ENCODE measurements at regions not wholly inside any gene's neighbourhood (a gene's known extent, or its start where the extent isn't known, plus 50 kb on each side); places are given as distances from the start of the nearest gene placed in this dataset.

- H3K27ac ChIP-seq = no peak overlapping the region
These were observed 414.3 kb upstream of the RGPD4 start for GRCh38 chr2:107412209-107412904.

DNA sequence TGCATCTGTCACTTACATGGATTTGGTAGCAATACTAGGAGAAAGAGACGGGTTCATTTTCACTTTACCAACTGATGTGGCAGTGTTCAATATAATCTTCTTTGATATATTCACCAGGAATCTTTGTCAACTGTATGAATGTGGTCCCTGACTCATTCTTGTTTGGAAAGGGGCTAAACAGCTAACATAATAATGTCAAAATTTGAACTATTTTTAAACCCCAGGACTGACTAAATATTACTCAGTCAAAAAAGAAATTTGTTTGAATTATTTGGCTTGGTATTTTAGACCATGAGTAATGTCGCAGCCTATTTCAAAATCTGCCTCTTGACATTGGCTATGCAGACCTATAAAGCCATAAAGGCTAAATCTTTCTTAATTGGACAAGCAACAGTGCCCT lies 413.7 kb upstream of the RGPD4 start:
- 84% methylated on average over 2 of the region's 2 CpGs for WGBS
- DNase-seq (ENCODE audit: low spot score) = no peak
- Histone ChIP-seq H3K27me3 (replicated peaks; ENCODE audit: insufficient read depth) (no peaks in the 10 kb centered on the region), H3K4me1 (replicated peaks) (no peaks in the 10 kb centered on the region), H3K4me3 (no peak overlapping the region), H3K36me3 (no peaks in the 10 kb centered on the region), H3K27ac (no peak overlapping the region), H3K9me3 (no peaks in the 10 kb centered on the region)
- intact Hi-C loops (cut with DNase I) = no loop called here
- TF ChIP-seq CTCF (IDR thresholded peaks at IDR 0.05) (no peak), POLR2AphosphoS5 (IDR thresholded peaks at IDR 0.05) (no peak), POLR2A (IDR thresholded peaks at IDR 0.05) (no peak)

More at GRCh38 chr2:107412209-107412904, 414.3 kb upstream of the RGPD4 start:
- no peaks in the 10 kb centered on the region for H3K4me1 ChIP-seq (replicated peaks)
- no peak for DNase-seq (ENCODE audit: low spot score)
- no peak overlapping the region for H3K4me3 ChIP-seq
- H3K9me3 ChIP-seq = no peaks in the 10 kb centered on the region
- no peak for TF ChIP-seq CTCF (IDR thresholded peaks at IDR 0.05)
- TF ChIP-seq POLR2A (IDR thresholded peaks at IDR 0.05) = no peak
- TF ChIP-seq POLR2AphosphoS5 (IDR thresholded peaks at IDR 0.05) = no peak
- WGBS = 74% methylated on average over 6 of the region's 6 CpGs
- H3K27me3 ChIP-seq (replicated peaks; ENCODE audit: insufficient read depth) = no peaks in the 10 kb centered on the region
- intact Hi-C loops (cut with DNase I) = no loop called here
- H3K36me3 ChIP-seq = no peaks in the 10 kb centered on the region

- 84% methylated on average over 4 of the region's 4 CpGs for WGBS
- Histone ChIP-seq H3K9me3 (no peaks in the 10 kb centered on the region), H3K36me3 (no peaks in the 10 kb centered on the region), H3K4me3 (no peak overlapping the region), H3K4me1 (replicated peaks) (no peaks in the 10 kb centered on the region), H3K27me3 (replicated peaks; ENCODE audit: insufficient read depth) (no peaks in the 10 kb centered on the region), H3K27ac (no peak overlapping the region)
- intact Hi-C loops (cut with DNase I) = no loop called here
- no peak for TF ChIP-seq CTCF (IDR thresholded peaks at IDR 0.05)
- TF ChIP-seq POLR2A (IDR thresholded peaks at IDR 0.05) = no peak
- no peak for TF ChIP-seq POLR2AphosphoS5 (IDR thresholded peaks at IDR 0.05)
- DNase-seq (ENCODE audit: low spot score) = no peak
These were observed 412.3 kb upstream of the RGPD4 start for GRCh38 chr2:107414376-107414775.

GRCh38 chr2:107418708-107419107 lies 408.0 kb upstream of the RGPD4 start:
- intact Hi-C loops (cut with DNase I) = no loop called here
- WGBS = 8% methylated on average over 3 of the region's 3 CpGs
- Histone ChIP-seq H3K4me1 (replicated peaks) (no peaks in the 10 kb centered on the region), H3K9me3 (no peaks in the 10 kb centered on the region), H3K36me3 (no peaks in the 10 kb centered on the region), H3K27me3 (replicated peaks; ENCODE audit: insufficient read depth) (no peaks in the 10 kb centered on the region), H3K4me3 (no peak overlapping the region), H3K27ac (no peak overlapping the region)
- DNase-seq (ENCODE audit: low spot score) = no peak
- TF ChIP-seq POLR2A (IDR thresholded peaks at IDR 0.05) (no peak), CTCF (IDR thresholded peaks at IDR 0.05) (no peak), POLR2AphosphoS5 (IDR thresholded peaks at IDR 0.05) (no peak)

DNA sequence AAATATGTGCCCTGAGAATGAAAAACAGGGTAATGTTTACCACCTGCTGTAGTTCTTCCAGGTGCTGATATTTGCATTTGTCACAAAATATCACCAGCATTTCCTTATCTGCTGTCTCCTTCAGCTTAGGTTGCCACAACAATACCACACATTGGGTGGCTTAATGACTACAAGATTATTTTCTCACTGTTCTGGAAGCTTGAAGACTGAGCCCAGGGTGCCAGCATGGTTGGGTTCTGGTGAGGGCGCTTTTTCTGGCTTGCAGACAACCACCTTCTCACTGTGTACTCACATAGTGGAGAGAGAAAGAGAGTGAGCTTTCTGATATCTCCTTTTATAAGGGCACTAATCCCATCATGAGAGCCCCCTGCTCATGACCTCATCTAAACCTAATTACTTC lies 407.5 kb upstream of the RGPD4 start:
- 86% methylated on average over 1 of the region's 1 CpG for WGBS
- DNase-seq (ENCODE audit: low spot score) = no peak
- Histone ChIP-seq H3K4me1 (replicated peaks) (no peaks in the 10 kb centered on the region), H3K4me3 (no peak overlapping the region), H3K36me3 (no peaks in the 10 kb centered on the region), H3K9me3 (no peaks in the 10 kb centered on the region), H3K27ac (no peak overlapping the region), H3K27me3 (replicated peaks; ENCODE audit: insufficient read depth) (no peaks in the 10 kb centered on the region)
- TF ChIP-seq POLR2A (IDR thresholded peaks at IDR 0.05) (no peak), CTCF (IDR thresholded peaks at IDR 0.05) (no peak), POLR2AphosphoS5 (IDR thresholded peaks at IDR 0.05) (no peak)
- intact Hi-C loops (cut with DNase I) = no loop called here
